ENCODE measurements at regions not wholly inside any gene's neighbourhood (a gene's known extent, or its start where the extent isn't known, plus 50 kb on each side); places are given as distances from the start of the nearest gene placed in this dataset.

DNA sequence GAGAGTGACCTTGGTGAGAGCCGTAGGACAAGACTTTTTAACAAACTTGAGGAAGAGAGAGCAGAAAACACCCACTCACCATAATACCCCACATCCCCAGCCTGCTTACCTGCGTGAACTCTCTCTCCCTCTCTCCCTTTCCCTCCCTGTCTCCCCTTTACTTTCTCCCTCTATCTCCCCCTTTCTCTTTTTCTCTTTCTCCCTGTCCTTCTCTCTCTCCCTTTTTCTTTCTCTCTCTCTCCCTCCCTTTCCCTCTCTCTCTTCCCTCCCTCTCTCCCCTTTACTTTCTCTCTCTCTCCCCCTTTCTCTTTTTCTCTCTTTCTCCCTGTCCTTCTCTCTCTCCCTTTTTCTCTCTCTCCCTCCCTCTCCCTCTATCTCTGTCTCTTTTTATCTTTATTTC lies 464.0 kb upstream of the AUTS2 start:
- no peak for DNase-seq (ENCODE audit: low read depth, low spot score)
- no peak overlapping the region for H3K27ac ChIP-seq

DNA sequence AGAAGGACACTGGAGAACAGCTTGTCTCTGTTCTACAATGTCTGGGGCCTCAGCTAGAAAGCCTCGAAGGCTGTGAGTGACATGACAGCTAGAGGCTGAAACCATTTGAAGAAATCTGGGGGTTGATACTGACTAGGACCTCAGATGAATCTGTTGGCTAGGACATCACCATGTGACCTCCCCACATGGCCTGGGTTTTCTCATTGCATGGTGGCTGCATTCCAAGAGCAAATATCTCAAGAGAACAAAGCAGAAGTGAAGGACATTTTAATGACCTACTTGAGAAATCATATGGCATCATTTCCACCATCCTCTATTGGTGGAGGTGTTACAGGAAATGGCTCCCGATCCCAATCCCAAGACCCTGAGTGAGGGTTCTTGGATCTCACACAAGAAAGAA lies 450.6 kb upstream of the AUTS2 start:
- DNase-seq (ENCODE audit: low read depth, low spot score) = no peak

DNA sequence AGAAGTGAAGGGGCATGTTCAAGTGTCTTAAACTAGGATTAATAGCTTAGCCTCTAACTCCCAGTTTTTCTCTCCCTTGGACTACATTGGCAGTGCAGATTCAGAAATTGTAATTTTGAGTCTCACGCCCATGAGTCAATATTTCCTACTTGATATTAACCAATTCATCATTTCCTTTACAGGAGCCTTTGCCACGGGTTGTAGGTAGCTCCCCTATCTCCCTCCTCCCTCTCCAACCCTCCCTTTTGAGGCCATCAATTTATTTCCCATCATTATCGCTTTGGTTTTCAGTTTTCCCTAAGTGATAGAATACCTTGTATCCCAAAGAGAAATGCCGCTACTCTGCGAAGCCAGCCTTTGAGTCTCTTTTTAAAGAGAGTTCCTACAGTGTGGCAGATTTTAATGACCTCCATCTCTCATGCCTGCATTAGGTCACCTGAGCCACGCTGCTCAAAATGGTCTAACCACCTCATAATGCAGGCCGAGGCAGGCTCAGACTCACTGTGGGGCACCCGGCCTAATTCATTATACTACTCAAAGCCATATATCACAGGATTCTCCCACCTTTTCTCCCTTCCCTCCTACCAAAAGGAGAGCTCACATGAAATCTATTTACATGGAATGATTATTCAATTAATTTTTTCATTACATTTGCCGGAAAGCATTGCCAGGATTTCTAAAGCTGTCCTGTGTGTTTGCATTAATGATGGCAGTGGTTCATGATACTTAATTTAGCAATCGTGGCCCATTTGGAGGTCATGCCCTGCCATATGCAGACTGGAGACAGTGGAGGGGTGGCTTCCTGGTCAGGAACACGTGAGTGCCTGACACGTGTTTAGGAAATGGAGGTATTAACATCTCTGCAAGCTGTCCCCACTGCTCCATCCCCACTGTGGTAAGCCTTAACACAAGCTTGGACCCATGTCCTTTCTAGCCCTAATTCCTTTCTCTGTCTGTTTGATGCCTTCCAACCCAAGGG lies 448.2 kb upstream of the AUTS2 start:
- no peak overlapping the region for H3K27ac ChIP-seq
- DNase-seq (ENCODE audit: low read depth, low spot score) = no peak

More for the DNA sequence above, 450.6 kb upstream of the AUTS2 start:
- H3K27ac ChIP-seq = no peak overlapping the region

DNA sequence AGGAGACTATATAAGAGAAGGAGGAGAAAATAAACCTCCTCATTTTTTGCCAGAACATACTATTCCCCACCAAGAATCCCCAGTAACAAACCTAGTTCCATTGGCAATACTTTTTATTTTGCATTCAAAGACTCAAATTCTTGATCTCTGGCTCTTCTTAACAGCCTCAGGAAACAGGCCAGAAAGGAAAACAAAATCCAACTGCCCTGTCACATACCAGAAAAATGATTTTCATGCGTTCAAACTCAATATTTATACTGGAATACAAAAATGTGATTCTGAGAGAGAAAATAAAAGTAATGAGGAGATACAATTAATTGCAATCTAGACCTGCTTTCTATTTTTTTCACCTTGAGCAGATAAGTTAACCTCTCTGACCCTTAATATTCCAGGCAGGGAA lies 435.9 kb upstream of the AUTS2 start:
- no peak overlapping the region for H3K27ac ChIP-seq

DNA sequence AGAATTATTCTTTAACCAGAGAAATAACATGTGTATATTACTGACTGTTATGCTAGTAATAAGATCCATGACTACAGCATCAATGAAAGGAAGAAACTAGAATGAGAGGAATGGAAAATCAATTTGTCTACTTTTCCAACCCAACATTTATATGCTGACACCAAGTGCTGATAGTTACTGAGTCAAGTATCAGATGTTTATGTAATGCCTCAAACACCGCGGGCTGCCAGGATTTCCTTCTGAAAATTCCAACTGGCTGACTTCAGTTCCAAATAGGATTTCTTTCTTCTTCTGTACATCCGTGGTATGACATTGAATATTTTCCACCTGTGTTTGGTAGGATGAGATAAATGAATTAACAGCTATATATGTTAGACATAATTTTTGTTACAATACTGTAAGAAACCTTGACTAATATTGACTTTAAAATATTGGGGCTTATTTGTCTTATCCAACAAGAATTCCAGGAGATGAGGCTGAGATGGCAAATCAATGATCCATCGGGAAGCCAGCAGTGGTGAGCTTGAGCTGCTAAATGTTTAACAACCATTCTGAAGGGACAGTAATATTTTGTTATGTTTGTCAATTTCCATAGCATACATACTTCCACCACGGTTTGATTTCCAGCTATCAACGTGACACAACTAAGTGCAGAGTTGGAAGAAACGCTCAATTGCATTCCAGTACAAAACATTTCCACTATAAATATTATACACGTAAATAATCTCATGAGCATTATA lies 435.2 kb upstream of the AUTS2 start:
- no peak overlapping the region for H3K27ac ChIP-seq
- DNase-seq (ENCODE audit: low read depth, low spot score) = no peak

More for the DNA sequence above, 435.9 kb upstream of the AUTS2 start:
- no peak for DNase-seq (ENCODE audit: low read depth, low spot score)

DNA sequence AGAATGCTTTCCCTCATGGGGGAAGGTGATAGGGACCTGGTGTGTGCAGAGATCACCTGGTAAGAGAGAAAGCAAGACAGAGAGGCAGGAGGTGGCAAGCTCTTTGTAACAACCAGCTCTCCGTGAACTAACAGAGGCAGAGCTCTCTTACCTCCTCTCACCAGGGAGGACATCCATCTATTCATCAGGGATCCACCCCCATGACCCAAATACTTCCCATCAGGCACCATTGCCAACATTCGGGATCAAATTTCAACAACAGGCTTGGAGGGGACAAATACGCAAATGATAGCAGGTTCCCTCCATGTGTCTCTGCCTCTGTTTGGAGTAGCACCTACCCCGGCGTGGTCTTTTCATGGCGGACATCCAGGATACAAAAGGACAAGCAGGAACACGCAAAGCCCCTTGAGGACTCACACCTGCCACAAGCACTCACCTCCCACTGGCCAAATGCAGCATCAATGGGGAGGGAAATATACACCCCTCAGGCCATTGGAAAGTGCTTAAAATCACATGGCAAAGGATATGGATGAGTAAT lies 431.2 kb upstream of the AUTS2 start:
- no peak overlapping the region for H3K27ac ChIP-seq
- DNase-seq (ENCODE audit: low read depth, low spot score) = no peak

DNA sequence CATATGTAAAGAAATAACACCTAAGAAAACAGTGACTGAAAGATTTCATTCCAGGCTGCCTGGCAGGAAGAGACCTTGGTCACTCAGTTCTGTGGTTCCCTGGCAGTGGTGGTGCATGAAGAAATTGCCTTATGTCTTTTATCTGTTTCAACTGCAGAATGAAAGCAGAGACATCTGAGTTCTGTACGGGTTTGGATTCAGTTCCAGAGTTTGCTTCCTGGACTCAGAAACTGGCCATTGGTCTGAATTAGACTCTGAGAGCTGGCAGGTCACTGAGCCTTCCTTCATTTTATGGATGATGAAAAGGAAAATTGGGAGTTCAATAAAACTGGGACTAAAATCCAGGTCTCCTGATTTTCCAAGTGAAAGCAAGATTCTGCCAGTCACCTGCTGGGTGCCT lies 428.9 kb upstream of the AUTS2 start:
- H3K27ac ChIP-seq = no peak overlapping the region

DNA sequence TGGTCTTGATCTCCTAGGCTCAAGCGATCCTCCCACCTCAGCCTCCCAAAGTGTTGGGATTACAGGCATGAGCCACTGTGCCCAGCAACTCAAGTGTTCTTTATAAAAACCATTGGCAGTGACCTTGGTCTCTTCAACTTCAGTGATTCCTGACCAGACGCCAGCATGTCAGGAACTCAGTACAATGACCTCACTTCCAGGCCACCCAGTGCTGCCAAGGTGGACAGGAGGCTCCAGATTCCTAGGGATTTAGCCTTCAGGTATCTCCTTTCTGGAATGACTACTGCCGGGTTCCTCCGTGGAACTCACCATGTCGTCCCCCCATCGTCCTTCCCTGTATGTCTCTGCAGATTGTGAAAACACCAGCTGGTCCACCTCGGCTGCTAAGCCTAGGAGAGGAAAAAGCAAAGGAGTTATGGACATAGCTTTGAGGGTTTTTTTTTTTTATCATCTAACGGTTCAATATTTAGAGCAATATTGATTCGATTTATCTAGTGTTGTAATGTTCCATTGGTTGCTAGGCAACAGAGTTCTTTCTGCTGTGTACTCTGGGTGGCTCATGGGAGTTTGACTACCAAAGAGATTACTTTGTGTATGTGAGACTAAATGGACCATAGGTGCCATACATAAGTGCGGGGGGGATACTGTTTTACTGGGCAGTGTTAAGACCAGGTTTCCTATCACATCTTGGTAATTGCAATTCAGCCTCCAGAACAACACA lies 425.8 kb upstream of the AUTS2 start:
- DNase-seq (ENCODE audit: low read depth, low spot score) = no peak
- H3K27ac ChIP-seq = no peak overlapping the region

More for the DNA sequence above, 428.9 kb upstream of the AUTS2 start:
- DNase-seq (ENCODE audit: low read depth, low spot score) = no peak

DNA sequence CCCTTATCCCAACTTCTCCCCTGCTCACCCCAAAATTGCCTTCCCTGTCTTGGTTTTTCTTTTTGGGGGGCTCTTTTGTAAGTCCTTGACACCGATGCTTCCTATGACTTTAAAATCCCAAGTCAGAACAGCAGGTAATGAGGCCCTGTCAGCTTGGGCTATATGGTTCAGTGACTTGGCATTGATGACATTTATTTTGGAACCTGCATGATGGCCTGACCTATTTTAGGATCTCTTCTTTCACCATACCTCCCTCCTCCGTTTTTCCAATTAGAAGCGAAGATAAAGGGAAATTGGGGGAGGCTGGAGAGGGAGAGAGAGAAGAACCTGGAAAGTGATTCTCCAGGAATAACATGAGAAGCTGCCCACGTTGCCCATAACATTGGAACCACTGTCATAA lies 424.9 kb upstream of the AUTS2 start:
- no peak for DNase-seq (ENCODE audit: low read depth, low spot score)
- H3K27ac ChIP-seq = no peak overlapping the region

DNA sequence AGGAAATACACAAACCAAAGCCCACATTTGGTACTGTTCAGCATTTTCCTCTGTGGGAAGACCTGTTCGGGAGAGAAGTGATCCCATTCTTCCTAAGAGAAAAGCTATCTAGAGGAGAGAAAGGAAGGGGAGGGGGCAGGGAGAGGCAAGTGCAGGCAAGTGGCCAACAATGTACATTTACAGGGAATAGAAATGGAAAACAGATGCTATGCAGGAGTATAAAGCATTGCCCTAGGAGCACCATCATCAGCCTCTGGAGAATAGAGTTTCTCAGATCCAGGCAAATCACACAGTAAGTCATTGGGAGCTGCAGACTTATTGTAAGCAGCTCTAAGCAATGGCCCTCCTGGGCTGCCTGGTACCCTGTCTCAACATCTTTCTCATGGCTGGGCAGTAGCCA lies 424.4 kb upstream of the AUTS2 start:
- no peak overlapping the region for H3K27ac ChIP-seq
- no peak for DNase-seq (ENCODE audit: low read depth, low spot score)

DNA sequence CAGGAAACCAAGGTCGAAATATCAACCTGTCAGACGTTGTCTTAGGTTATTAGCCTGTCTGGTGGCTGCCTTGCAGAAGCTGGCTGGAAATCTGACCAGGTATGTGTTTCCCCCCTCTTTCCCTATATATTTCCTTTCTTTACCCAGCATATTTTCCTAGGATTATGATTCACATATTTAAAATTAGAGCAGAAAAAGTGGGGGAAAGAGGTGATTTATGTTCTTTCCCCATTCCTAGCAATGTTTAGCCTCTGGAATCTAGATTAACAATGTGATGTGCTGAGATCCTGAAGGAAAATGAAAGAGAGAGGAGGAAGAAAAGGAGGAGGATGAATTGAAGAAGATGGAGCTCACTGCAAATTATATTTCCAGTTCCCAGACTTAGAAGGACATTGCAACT lies 421.4 kb upstream of the AUTS2 start:
- H3K27ac ChIP-seq = no peak overlapping the region
- DNase-seq (ENCODE audit: low read depth, low spot score) = no peak

DNA sequence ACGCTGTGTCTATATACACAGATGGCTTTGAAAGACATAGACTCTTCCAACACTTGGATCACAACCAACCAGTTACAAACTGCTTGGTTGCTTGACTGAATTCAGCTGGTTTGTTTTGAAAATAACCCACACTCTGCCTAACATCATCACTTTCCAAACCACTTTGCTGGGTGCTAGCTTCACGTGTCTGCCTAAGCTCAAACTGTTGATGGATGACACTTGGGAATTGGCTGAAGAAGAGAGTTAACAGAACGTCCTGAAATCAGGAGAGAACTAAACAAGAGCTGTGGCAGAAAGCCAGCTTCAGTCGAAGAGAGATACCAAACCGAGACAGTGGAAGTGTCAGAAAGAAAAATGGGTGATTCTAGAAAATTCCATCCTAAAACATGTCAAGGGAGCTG lies 420.8 kb upstream of the AUTS2 start:
- H3K27ac ChIP-seq = no peak overlapping the region
- DNase-seq (ENCODE audit: low read depth, low spot score) = no peak

DNA sequence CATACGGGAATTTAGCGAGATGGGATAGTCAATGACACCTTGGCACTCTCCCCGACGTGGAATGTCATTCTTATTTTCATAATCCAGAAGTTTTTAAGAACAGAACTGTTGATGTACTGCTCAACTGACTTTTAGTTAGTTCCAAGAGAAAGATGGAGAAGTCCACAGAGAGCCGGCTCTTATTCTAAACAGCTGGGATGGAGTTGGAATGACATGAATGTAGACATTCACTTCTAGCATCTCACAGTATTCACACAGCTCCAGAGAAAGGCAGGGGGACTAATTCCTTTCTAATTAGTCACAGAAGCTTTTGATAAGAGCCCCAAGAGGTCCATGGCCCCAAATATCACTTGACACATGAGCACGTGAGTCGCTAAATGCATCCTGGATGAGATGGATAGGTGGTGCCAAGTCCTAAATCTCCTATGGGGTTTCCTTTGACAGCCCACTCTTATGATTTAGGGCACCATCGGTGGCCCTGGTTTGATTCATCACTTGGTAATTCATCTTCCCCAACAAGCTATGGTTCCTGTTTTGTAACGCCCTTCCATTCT lies 420.3 kb upstream of the AUTS2 start:
- no peak overlapping the region for H3K27ac ChIP-seq
- no peak for DNase-seq (ENCODE audit: low read depth, low spot score)

DNA sequence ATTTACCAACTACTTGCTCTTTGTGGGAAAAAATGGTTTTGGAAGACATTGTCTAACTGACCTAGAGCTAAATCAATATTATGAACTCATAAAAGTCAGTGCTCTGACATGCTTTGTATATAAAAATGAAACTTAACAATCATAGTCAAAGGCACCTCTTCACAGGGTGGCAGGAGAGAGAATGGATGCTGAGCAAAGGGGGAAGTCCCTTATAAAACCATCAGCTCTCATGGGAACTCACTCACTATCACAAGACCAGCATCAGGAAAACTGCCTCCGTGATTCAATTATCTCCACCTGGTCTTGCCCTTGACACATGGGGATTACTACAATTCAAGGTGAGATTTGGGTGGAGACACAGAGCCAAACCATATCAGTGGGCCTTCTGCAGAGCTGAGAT lies 417.6 kb upstream of the AUTS2 start:
- no peak overlapping the region for H3K27ac ChIP-seq
- no peak for DNase-seq (ENCODE audit: low read depth, low spot score)

DNA sequence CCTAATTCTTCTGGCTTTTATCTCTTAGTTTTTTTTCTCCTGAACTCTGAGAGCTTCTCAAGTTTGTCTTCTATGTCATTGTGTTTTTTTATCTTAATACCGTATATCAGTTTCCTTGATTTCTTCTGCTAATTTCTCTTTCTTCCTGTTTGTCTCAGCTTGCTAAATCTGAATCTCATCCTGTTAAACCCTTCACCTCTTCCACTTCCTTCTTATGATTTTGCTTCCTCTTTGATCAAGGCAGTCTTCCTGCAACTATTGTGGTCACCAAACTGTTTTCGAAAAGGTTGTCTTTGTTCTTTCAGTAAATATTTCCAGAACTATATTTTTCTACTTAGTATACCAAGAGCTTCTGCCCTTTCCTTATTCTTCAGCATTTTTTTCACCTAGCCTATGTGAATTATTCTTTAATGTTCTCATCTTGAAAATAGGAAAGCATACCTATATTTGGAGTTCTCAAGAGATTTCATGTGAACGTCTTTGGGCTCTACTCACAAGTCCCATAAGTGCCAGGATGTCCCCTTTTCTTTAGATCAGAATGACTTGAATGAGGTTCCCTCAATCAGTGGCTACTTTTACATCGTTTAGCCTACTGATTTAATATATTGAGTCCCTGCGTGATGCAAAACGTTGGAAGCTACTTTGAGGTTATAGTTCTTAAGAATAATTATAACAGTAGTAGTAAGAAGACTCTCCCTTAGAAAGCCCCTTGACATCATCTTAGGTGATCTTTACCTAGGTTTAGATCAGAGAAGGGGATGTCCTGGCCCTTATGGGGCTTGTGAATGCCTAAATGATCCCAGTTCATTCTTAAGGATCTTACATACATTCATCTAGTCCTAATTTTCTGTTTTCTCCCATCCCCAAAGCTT lies 415.4 kb upstream of the AUTS2 start:
- no peak overlapping the region for H3K27ac ChIP-seq

DNA sequence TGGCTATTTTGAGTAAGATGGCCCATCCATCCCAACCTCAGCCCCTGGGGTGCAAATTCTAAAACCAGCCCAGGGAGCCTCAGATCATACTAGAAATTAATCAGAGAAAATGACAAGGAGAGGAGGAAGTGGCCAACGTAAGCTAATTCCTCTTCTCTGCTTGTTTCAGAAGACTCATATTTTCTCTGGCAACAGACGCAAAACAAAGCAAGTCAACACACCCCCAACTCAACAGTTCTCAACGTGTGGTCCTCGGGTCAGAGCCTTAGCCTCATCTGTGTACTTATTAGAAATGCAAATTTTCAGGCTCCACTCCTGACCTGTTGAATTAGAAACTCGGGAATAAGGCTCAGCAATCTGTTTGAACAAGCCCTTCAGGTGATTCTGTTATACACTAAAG lies 413.9 kb upstream of the AUTS2 start:
- H3K27ac ChIP-seq = no peak overlapping the region

More for the DNA sequence above, 415.4 kb upstream of the AUTS2 start:
- no peak for DNase-seq (ENCODE audit: low read depth, low spot score)

DNA sequence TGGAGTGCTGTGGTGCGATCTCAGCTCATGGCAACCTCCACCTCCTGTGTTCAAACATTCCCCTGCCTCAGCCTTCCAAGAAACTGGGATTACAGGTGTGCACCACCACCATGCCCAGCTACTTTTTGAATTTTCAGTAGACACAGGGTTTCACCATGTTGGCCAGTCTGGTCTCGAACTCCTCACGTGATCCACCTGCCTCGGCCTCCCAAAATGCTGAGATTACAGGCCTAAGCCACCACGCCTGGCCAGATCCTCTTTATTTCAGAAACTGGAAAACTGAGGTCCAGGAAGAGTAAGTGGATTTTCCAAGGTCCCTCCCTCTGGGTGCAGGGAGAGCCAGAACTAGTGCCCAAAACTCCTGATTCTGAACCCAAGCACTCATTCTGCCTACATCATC lies 413.1 kb upstream of the AUTS2 start:
- H3K27ac ChIP-seq = no peak overlapping the region
- no peak for DNase-seq (ENCODE audit: low read depth, low spot score)

More for the DNA sequence above, 413.9 kb upstream of the AUTS2 start:
- no peak for DNase-seq (ENCODE audit: low read depth, low spot score)

DNA sequence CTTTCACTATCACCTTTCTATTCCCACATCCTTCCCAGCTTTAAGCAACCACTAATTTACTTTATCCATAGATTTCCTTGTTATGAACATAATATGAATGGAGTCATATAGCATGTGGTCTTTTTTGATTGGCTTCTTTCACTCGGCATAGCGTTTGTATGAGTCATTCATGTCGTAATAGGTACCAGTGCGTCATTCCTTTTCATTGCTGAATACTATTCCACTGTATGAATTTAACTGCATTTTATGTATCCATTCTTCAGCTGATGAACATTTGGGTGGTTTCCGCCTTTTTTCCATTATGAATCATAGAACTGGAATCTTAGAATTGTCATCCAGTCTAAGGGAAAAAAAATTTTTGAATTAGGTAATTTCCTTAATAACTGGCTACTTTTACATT lies 411.3 kb upstream of the AUTS2 start:
- DNase-seq (ENCODE audit: low read depth, low spot score) = no peak
- no peak overlapping the region for H3K27ac ChIP-seq

DNA sequence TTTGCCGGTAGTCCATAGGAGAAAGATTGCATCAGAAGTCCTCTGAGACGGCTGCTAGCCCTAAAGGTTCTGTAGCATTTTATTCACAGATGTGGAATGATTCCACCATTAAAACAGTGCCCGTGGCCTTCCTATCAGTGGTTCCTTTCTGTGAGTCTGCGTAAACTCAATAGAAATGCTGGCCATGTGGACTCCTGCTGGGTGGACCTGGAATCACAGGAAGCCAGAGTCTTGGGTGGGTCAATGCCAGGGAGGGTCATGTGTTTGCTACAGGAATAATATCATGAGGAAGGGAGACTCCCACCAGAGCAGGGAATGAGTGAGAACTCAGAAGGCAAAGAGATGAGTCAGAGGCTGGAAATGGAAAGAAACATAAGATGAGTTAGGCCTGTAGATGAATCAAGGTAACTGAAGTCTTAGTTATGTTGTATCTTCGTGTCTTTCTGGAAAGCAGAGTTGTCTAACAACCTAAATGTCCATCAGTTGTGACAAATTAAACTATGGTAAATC lies 410.4 kb upstream of the AUTS2 start:
- DNase-seq (ENCODE audit: low read depth, low spot score) = no peak
- H3K27ac ChIP-seq = no peak overlapping the region

All from epithelial cell of prostate (primary cell).